ENCODE measurements at regions not wholly inside any gene's neighbourhood (a gene's known extent, or its start where the extent isn't known, plus 50 kb on each side); places are given as distances from the start of the nearest gene placed in this dataset.
"Not testable (repeated sequence)": the region's sequence is repeated elsewhere in the genome, so short reads cannot be mapped to it uniquely, and the experiment has no call there.

GRCh38 chr2:61620244-61621159 lies 82.3 kb upstream of the XPO1 start:
- Histone ChIP-seq H3K4me1 (ENCODE audit: control insufficient read depth in 1 of 2, low read depth in 2 of 2) (no peaks in the 10 kb centered on the region), H3K36me3 (no peaks in the 10 kb centered on the region), H3K4me3 (no peak overlapping the region), H3K27ac (no peak overlapping the region), H3K27me3 (replicated peaks; ENCODE audit: insufficient read depth) (no peaks in the 10 kb centered on the region), H3K9me3 (no peaks in the 10 kb centered on the region)
- TF ChIP-seq CTCF (IDR thresholded peaks at IDR 0.05), result no peak
- no peak for ATAC-seq (ENCODE audit: insufficient number of reproducible peaks, low FRiP score, low read depth)
- DNase-seq (ENCODE audit: low spot score), result no peak

GRCh38 chr2:61619561-61619960 lies 81.4 kb upstream of the XPO1 start:
- no peak overlapping the region for H3K27ac ChIP-seq
- H3K27me3 ChIP-seq (replicated peaks; ENCODE audit: insufficient read depth), result no peaks in the 10 kb centered on the region
- H3K9me3 ChIP-seq, result no peaks in the 10 kb centered on the region
- H3K4me1 ChIP-seq (ENCODE audit: control insufficient read depth in 1 of 2, low read depth in 2 of 2), result no peaks in the 10 kb centered on the region
- TF ChIP-seq CTCF (IDR thresholded peaks at IDR 0.05), result no peak
- no peak overlapping the region for H3K4me3 ChIP-seq
- no peaks in the 10 kb centered on the region for H3K36me3 ChIP-seq
- no peak for ATAC-seq (ENCODE audit: insufficient number of reproducible peaks, low FRiP score, low read depth)
- DNase-seq (ENCODE audit: low spot score), result no peak

- ATAC-seq (ENCODE audit: insufficient number of reproducible peaks, low FRiP score, low read depth), result no peak
- Histone ChIP-seq H3K27me3 (replicated peaks; ENCODE audit: insufficient read depth) (no peaks in the 10 kb centered on the region), H3K4me3 (no peak overlapping the region), H3K27ac (no peak overlapping the region), H3K36me3 (no peaks in the 10 kb centered on the region), H3K4me1 (ENCODE audit: control insufficient read depth in 1 of 2, low read depth in 2 of 2) (no peaks in the 10 kb centered on the region), H3K9me3 (no peaks in the 10 kb centered on the region)
- DNase-seq (ENCODE audit: low spot score), result no peak
- no peak for TF ChIP-seq CTCF (IDR thresholded peaks at IDR 0.05)
Observed at GRCh38 chr2:61617610-61618009, 79.5 kb upstream of the XPO1 start.

- DNase-seq (ENCODE audit: low spot score) (no peak), ATAC-seq (ENCODE audit: insufficient number of reproducible peaks, low FRiP score, low read depth) (no peak)
- no peak overlapping the region for H3K27ac ChIP-seq
- H3K4me1 ChIP-seq (ENCODE audit: control insufficient read depth in 1 of 2, low read depth in 2 of 2), result no peaks in the 10 kb centered on the region
- H3K9me3 ChIP-seq, result no peaks in the 10 kb centered on the region
- no peak overlapping the region for H3K4me3 ChIP-seq
- H3K27me3 ChIP-seq (replicated peaks; ENCODE audit: insufficient read depth), result no peaks in the 10 kb centered on the region
- no peak for TF ChIP-seq CTCF (IDR thresholded peaks at IDR 0.05)
- H3K36me3 ChIP-seq, result no peaks in the 10 kb centered on the region
Observed at GRCh38 chr2:61605245-61605644, 67.1 kb upstream of the XPO1 start.

- TF ChIP-seq CTCF (IDR thresholded peaks at IDR 0.05), result no peak
- no peak for DNase-seq (ENCODE audit: low spot score)
- Histone ChIP-seq H3K36me3 (no peaks in the 10 kb centered on the region), H3K4me1 (ENCODE audit: control insufficient read depth in 1 of 2, low read depth in 2 of 2) (no peaks in the 10 kb centered on the region), H3K27ac (no peak overlapping the region), H3K27me3 (replicated peaks; ENCODE audit: insufficient read depth) (no peaks in the 10 kb centered on the region), H3K9me3 (no peaks in the 10 kb centered on the region), H3K4me3 (no peak overlapping the region)
- no peak for ATAC-seq (ENCODE audit: insufficient number of reproducible peaks, low FRiP score, low read depth)
Observed at GRCh38 chr2:61604433-61604832, 66.3 kb upstream of the XPO1 start.

- H3K4me1 ChIP-seq (ENCODE audit: control insufficient read depth in 1 of 2, low read depth in 2 of 2); H3K27me3 ChIP-seq (replicated peaks; ENCODE audit: insufficient read depth); H3K4me3 ChIP-seq; DNase-seq (ENCODE audit: low spot score); H3K36me3 ChIP-seq; H3K27ac ChIP-seq; ATAC-seq (ENCODE audit: insufficient number of reproducible peaks, low FRiP score, low read depth); H3K9me3 ChIP-seq: not testable (repeated sequence)
Observed at GRCh38 chr2:61598515-61599156, 60.5 kb upstream of the XPO1 start.
